Upper lobe of left lung (tissue), 6 donors: ENCODE measurements at regions not wholly inside any gene's neighbourhood (a gene's known extent, or its start where the extent isn't known, plus 50 kb on each side); places are given as distances from the start of the nearest gene placed in this dataset.

Source experiments
- ATAC-seq, 2 donors: fragments of 200-7000 bp; cut with Tn5 transposase; one replicate each; pipeline ENCODE4 v1.9.1; 2022; ENCODE audit warnings: mild to moderate bottlenecking in 2 of 2, moderate library complexity in 2 of 2; ENCODE audit not compliant: low FRiP score in 2 of 2
- DNase-seq, 2 donors: peaks; one replicate each; pipeline ENCODE4 v3.0.0-alpha.2; 2019 to 2020
- H3K27ac ChIP-seq, 4 donors: fragments of 200-600 bp; sonication (generic); one replicate each; pipeline ENCODE4 v1.5.1; 2016 to 2019
- H3K27me3 ChIP-seq, 4 donors: fragments of 200-600 bp; sonication (generic); one replicate each; pipeline ENCODE4 v1.5.1; 2017 to 2019
- H3K36me3 ChIP-seq, 4 donors: fragments of 200-600 bp; sonication (generic); one replicate each; pipeline ENCODE4 v1.5.1; 2016 to 2019
- H3K4me1 ChIP-seq, 4 donors: fragments of 200-600 bp; sonication (generic); one replicate each; pipeline ENCODE4 v1.5.1; 2018 to 2019
- H3K4me3 ChIP-seq, 4 donors: fragments of 200-600 bp; sonication (generic); one replicate each; pipeline ENCODE4 v1.5.1; 2017 to 2019; ENCODE audit warnings: mild to moderate bottlenecking in 2 of 4, moderate library complexity in 1 of 4
- H3K9me3 ChIP-seq, 4 donors: fragments of 200-600 bp; sonication (generic); one replicate each; pipeline ENCODE4 v1.5.1; 2018 to 2019
- CTCF ChIP-seq, 6 experiments: fragments of 450-650 bp in 4 of 6; fragments of 200-600 bp in 2 of 6; sonication (generic) in 2 of 6; IDR thresholded peaks; one replicate each; pipeline ENCODE4 v1.5.1; 2016 to 2019; ENCODE audit warnings: antibody characterized with exemption in 6 of 6
- EP300 ChIP-seq, 4 donors: sonication (generic); formaldehyde crosslinking; IDR thresholded peaks; one replicate each; pipeline ENCODE4 v1.5.1; 2017; ENCODE audit warnings: antibody characterized with exemption in 4 of 4, control low read depth in 2 of 4
- POLR2A ChIP-seq, 4 donors: fragments of 450-650 bp; IDR thresholded peaks; one replicate each; pipeline ENCODE4 v1.5.1; 2016 to 2017; ENCODE audit warnings: antibody characterized with exemption in 4 of 4, mild to moderate bottlenecking in 2 of 4
- POLR2AphosphoS5 ChIP-seq, 2 donors: sonication (generic); formaldehyde crosslinking; IDR thresholded peaks; one replicate each; pipeline ENCODE4 v1.5.1; 2017; ENCODE audit warnings: antibody characterized with exemption in 2 of 2
- WGBS, 2 donors: methylation state at CpG; one replicate each; pipeline ENCODE4 v1.1.5; 2017 to 2018; 5-methylcytosine and 5-hydroxymethylcytosine counted together
- donor health status: DM: no; HTN: no; CAD: no; lungs with moderate emphysema.
- donor health status: DM: no; HTN: yes; CAD: no; lungs with severe emphysema.

GRCh38 chr2:199108056-199108455 is 349.7 kb downstream of the SATB2 start:
- TF ChIP-seq POLR2AphosphoS5 (IDR thresholded peaks at IDR 0.05) (no peak), POLR2A (IDR thresholded peaks at IDR 0.05) (no peak), CTCF (IDR thresholded peaks at IDR 0.05) (no peak), EP300 (IDR thresholded peaks at IDR 0.05) (no peak)
- H3K4me3 ChIP-seq, result no peak overlapping the region
- ATAC-seq (no peak), DNase-seq (no peak)
- 88% methylated on average over 1 of the region's 1 CpG for WGBS, 2 donors
- no peak overlapping the region for H3K27ac ChIP-seq
- H3K27me3 ChIP-seq, result no peaks in the 10 kb centered on the region
- no peaks in the 10 kb centered on the region for H3K9me3 ChIP-seq
- no peaks in the 10 kb centered on the region for H3K4me1 ChIP-seq
- no peaks in the 10 kb centered on the region for H3K36me3 ChIP-seq

GRCh38 chr2:199105826-199106225 is 351.9 kb downstream of the SATB2 start:
- WGBS, 2 donors, result 62 to 72% methylated on average over 3 of the region's 3 CpGs
- no peaks in the 10 kb centered on the region for H3K9me3 ChIP-seq
- H3K27ac ChIP-seq, result no peak overlapping the region
- ATAC-seq, result no peak
- no peak for TF ChIP-seq POLR2AphosphoS5 (IDR thresholded peaks at IDR 0.05)
- no peak for TF ChIP-seq POLR2A (IDR thresholded peaks at IDR 0.05)
- TF ChIP-seq CTCF (IDR thresholded peaks at IDR 0.05), result no peak
- TF ChIP-seq EP300 (IDR thresholded peaks at IDR 0.05), result no peak
- no peaks in the 10 kb centered on the region for H3K27me3 ChIP-seq
- H3K4me1 ChIP-seq, result no peaks in the 10 kb centered on the region
- no peak overlapping the region for H3K4me3 ChIP-seq
- DNase-seq, result no peak
- H3K36me3 ChIP-seq, result no peaks in the 10 kb centered on the region

- H3K4me3 ChIP-seq, result no peak overlapping the region
- H3K4me1 ChIP-seq, result no peaks in the 10 kb centered on the region
- WGBS, 2 donors, result 71 to 75% methylated on average over 3 of the region's 3 CpGs
- H3K36me3 ChIP-seq, result no peaks in the 10 kb centered on the region
- DNase-seq (no peak), ATAC-seq (no peak)
- H3K27me3 ChIP-seq, result no peaks in the 10 kb centered on the region
- TF ChIP-seq POLR2AphosphoS5 (IDR thresholded peaks at IDR 0.05) (no peak), EP300 (IDR thresholded peaks at IDR 0.05) (no peak), CTCF (IDR thresholded peaks at IDR 0.05) (no peak), POLR2A (IDR thresholded peaks at IDR 0.05) (no peak)
- no peaks in the 10 kb centered on the region for H3K9me3 ChIP-seq
- H3K27ac ChIP-seq, result no peak overlapping the region
These were observed 356.3 kb downstream of the SATB2 start for GRCh38 chr2:199101487-199101886.

- Histone ChIP-seq H3K4me3 (no peak overlapping the region), H3K27ac (no peak overlapping the region), H3K4me1 (no peaks in the 10 kb centered on the region), H3K9me3 (no peaks in the 10 kb centered on the region), H3K27me3 (no peaks in the 10 kb centered on the region), H3K36me3 (no peaks in the 10 kb centered on the region)
- no peak for DNase-seq
- TF ChIP-seq EP300 (IDR thresholded peaks at IDR 0.05) (no peak), POLR2AphosphoS5 (IDR thresholded peaks at IDR 0.05) (no peak), CTCF (IDR thresholded peaks at IDR 0.05) (no peak), POLR2A (IDR thresholded peaks at IDR 0.05) (no peak)
- 81 to 86% methylated on average over 4 of the region's 4 CpGs for WGBS, 2 donors
- no peak for ATAC-seq
These were observed 357.2 kb downstream of the SATB2 start for GRCh38 chr2:199100326-199101110.

GRCh38 chr2:199092419-199092818 is 365.3 kb downstream of the SATB2 start:
- ATAC-seq, result no peak
- peak; percentile 2 to 33 for DNase-seq
- no peaks in the 10 kb centered on the region for H3K4me1 ChIP-seq
- 58 to 82% methylated on average over 1 to 2 of the region's 2 CpGs for WGBS, 2 donors
- no peaks in the 10 kb centered on the region for H3K27me3 ChIP-seq
- H3K27ac ChIP-seq, result no peak overlapping the region
- no peaks in the 10 kb centered on the region for H3K9me3 ChIP-seq
- no peak overlapping the region for H3K4me3 ChIP-seq
- no peaks in the 10 kb centered on the region for H3K36me3 ChIP-seq
- no peak for TF ChIP-seq EP300 (IDR thresholded peaks at IDR 0.05)
- no peak for TF ChIP-seq POLR2A (IDR thresholded peaks at IDR 0.05)
- no peak for TF ChIP-seq POLR2AphosphoS5 (IDR thresholded peaks at IDR 0.05)
- no peak for TF ChIP-seq CTCF (IDR thresholded peaks at IDR 0.05)
